Left ventricle myocardium inferior (tissue), 1 donor: ENCODE measurements at regions not wholly inside any gene's neighbourhood (a gene's known extent, or its start where the extent isn't known, plus 50 kb on each side); places are given as distances from the start of the nearest gene placed in this dataset.

Source experiments
- DNase-seq: peaks from one replicate; pipeline ENCODE4 v3.0.0-alpha.2; 2020
- H3K27ac ChIP-seq: fragments of 200-600 bp; replicated peaks from 2 replicates; pipeline ENCODE4 v1.8.0; 2021
- H3K27me3 ChIP-seq: fragments of 200-600 bp; 2 replicates; pipeline ENCODE4 v1.8.0; 2021; ENCODE audit warnings: low read depth
- H3K36me3 ChIP-seq: fragments of 200-600 bp; 2 replicates; pipeline ENCODE4 v1.8.0; 2021
- H3K4me1 ChIP-seq: fragments of 200-600 bp; 2 replicates; pipeline ENCODE4 v1.8.0; 2021
- H3K4me3 ChIP-seq: fragments of 200-600 bp; 2 replicates; pipeline ENCODE4 v1.8.0; 2021; ENCODE audit warnings: mild to moderate bottlenecking, moderate library complexity
- H3K9me3 ChIP-seq: fragments of 200-600 bp; replicated peaks from 2 replicates; pipeline ENCODE4 v1.8.0; 2021
- CTCF ChIP-seq: fragments of 200-600 bp; IDR thresholded peaks from 2 replicates; pipeline ENCODE4 v1.8.0; 2021; ENCODE audit warnings: antibody characterized with exemption, mild to moderate bottlenecking, borderline replicate concordance
- intact Hi-C: fragments of 100-400 bp; cut with micrococcal nuclease; formaldehyde crosslinking; loops from one replicate; pipeline ENCODE4 v1.11.0; 2022
- donor health status: DM: no; HTN: yes; CAD: no; lungs with severe emphysema.

GRCh38 chr13:38636073-38636472 lies 50.8 kb upstream of the FREM2 start:
- peaks cover 8% of the 10 kb centered on the region for H3K27me3 ChIP-seq
- H3K4me3 ChIP-seq: no peak overlapping the region
- TF ChIP-seq CTCF: no peak
- no peak for DNase-seq
- H3K4me1 ChIP-seq: no peaks in the 10 kb centered on the region
- no peaks in the 10 kb centered on the region for H3K9me3 ChIP-seq
- no peak overlapping the region for H3K27ac ChIP-seq
- H3K36me3 ChIP-seq: no peaks in the 10 kb centered on the region
- intact Hi-C loops: no loop called here

GRCh38 chr13:38636761-38637160 lies 50.1 kb upstream of the FREM2 start:
- no peak for TF ChIP-seq CTCF

More at GRCh38 chr13:38636761-38637160, 50.1 kb upstream of the FREM2 start:
- H3K36me3 ChIP-seq: no peaks in the 10 kb centered on the region
- DNase-seq: no peak
- no peak overlapping the region for H3K27ac ChIP-seq
- no peak overlapping the region for H3K4me3 ChIP-seq
- intact Hi-C loops: no loop called here
- peaks cover 8% of the 10 kb centered on the region for H3K27me3 ChIP-seq
- no peaks in the 10 kb centered on the region for H3K9me3 ChIP-seq
- no peaks in the 10 kb centered on the region for H3K4me1 ChIP-seq
